Testis (tissue), 2 donors: ENCODE measurements at regions not wholly inside any gene's neighbourhood (a gene's known extent, or its start where the extent isn't known, plus 50 kb on each side); places are given as distances from the start of the nearest gene placed in this dataset.

Experiments
- DNase-seq: peaks from one replicate; pipeline ENCODE4 v3.0.0-alpha.2; 2019
- H3K27ac ChIP-seq, 2 donors: fragments of 200-600 bp; sonication (generic); one replicate each; pipeline ENCODE4 v1.5.1; 2019
- H3K27me3 ChIP-seq: fragments of 200-600 bp; sonication (generic); one replicate; pipeline ENCODE4 v1.5.1; 2019
- H3K36me3 ChIP-seq: fragments of 200-600 bp; sonication (generic); one replicate; pipeline ENCODE4 v1.5.1; 2017; ENCODE audit warnings: low read depth; ENCODE audit errors: missing control alignments
- H3K4me1 ChIP-seq: fragments of 200-600 bp; sonication (generic); one replicate; pipeline ENCODE4 v1.5.1; 2019
- H3K4me3 ChIP-seq, 2 donors: fragments of 200-600 bp; sonication (generic); one replicate each; pipeline ENCODE4 v1.5.1; 2017 to 2019
- H3K9me3 ChIP-seq: fragments of 200-600 bp; sonication (generic); one replicate; pipeline ENCODE4 v1.5.1; 2017
- POLR2A ChIP-seq: fragments of 450-650 bp; IDR thresholded peaks from one replicate; pipeline ENCODE4 v1.6.1; 2017; ENCODE audit warnings: antibody characterized with exemption, mild to moderate bottlenecking, moderate library complexity
- WGBS, 2 donors: methylation state at CpG; one replicate each; pipeline ENCODE4 v1.1.5; 2018; 5-methylcytosine and 5-hydroxymethylcytosine counted together
- intact Hi-C: fragments of 100-400 bp; cut with DNase I; formaldehyde crosslinking; loops from one replicate; pipeline ENCODE4 v1.15.1; 2023; ENCODE audit warnings: low total_unique reads
- TF ChIP-seq, protein P1 (sequence below), 3 experiments: fragments of 450-650 bp in 2 of 3; fragments of 200-600 bp in 1 of 3; sonication (generic) in 1 of 3; IDR thresholded peaks; one replicate each; pipeline ENCODE4 v1.5.1; 2016 to 2019; ENCODE audit warnings: antibody characterized with exemption in 3 of 3, mild to moderate bottlenecking in 2 of 3, moderate library complexity in 1 of 3

DNA sequence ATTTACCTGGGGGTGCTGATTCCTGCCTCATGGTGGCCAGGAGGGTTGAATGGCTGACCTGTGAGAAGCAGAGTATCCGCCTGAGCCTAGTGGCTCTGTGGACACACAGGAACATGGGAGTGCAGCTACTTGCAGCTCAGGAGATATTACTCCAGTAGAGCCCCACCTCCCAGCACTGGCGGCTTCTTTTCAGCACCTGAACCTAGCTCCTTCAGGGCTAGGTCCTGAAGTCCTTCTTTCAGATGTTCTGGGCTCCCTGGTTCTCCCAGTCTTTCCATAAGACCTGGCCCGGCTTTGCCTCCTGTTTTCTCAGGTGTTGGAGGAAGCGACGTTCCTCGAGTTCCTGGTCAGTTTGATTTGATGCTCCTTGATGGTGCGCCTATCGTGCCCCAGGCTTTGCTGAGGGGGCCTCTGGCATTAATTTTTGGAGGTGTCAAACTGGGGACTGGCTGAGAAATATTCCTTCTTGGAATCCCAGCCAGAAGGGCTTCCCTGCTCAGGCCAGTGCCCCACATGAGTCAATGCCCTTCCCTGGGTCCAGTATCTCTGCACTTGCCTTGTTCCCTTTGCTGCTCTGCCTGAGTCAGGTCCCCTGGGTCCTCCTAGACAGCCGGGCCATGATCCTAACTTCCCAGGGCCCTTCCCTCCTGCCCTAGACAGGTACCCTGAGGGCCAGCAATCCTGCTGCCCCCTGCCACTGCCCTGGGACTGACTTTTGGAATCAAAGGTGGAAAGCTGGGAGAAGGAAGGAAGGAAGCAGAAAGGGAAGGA is 110.7 kb upstream of the HAAO start:
- H3K27ac ChIP-seq, result peak overlapping the region in 1 of 2 donors; percentile 34
- H3K9me3 ChIP-seq, result no peaks in the 10 kb centered on the region
- no peak overlapping the region for H3K4me3 ChIP-seq
- no peaks in the 10 kb centered on the region for H3K36me3 ChIP-seq
- intact Hi-C loops, result no loop called here
- WGBS, 2 donors, result 87 to 89% methylated on average over 9 of the region's 9 CpGs
- H3K27me3 ChIP-seq, result no peaks in the 10 kb centered on the region
- DNase-seq, result no peak
- H3K4me1 ChIP-seq, result peaks cover 44% of the 10 kb centered on the region
- TF ChIP-seq, protein P1, sequence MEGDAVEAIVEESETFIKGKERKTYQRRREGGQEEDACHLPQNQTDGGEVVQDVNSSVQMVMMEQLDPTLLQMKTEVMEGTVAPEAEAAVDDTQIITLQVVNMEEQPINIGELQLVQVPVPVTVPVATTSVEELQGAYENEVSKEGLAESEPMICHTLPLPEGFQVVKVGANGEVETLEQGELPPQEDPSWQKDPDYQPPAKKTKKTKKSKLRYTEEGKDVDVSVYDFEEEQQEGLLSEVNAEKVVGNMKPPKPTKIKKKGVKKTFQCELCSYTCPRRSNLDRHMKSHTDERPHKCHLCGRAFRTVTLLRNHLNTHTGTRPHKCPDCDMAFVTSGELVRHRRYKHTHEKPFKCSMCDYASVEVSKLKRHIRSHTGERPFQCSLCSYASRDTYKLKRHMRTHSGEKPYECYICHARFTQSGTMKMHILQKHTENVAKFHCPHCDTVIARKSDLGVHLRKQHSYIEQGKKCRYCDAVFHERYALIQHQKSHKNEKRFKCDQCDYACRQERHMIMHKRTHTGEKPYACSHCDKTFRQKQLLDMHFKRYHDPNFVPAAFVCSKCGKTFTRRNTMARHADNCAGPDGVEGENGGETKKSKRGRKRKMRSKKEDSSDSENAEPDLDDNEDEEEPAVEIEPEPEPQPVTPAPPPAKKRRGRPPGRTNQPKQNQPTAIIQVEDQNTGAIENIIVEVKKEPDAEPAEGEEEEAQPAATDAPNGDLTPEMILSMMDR (IDR thresholded peaks at IDR 0.05), result no peak
- no peak for TF ChIP-seq POLR2A

DNA sequence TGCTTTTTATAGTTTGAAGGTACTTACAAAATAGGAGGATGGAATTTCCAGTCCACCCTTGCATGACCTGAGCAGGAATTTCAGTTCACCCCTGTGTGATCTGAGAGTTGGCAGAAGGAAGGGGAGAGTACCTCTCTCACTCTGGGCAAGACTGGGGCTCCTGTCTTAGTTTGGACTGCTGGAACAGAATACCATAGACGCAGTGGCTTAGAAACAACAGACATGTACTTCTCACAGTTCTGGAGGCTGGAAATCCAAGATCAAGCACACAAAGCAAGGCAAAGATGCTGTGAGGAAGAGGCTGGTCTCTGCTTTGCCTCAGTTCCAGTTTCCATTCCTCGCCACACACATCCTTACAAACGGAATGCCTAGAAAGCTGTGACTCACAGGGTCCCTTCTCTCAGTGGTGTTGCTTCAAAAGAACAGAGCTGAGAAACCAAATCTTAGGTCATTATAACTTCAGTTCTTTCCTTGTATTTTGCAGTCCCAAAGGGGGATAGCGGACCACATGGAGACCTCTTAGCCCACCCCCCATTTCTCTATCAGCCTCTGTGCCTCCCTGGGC is 108.8 kb upstream of the HAAO start:
- Histone ChIP-seq H3K27me3 (no peaks in the 10 kb centered on the region), H3K4me1 (peaks cover 27% of the 10 kb centered on the region), H3K36me3 (no peaks in the 10 kb centered on the region), H3K9me3 (no peaks in the 10 kb centered on the region), H3K27ac (no peak overlapping the region), H3K4me3 (no peak overlapping the region)
- no peak for DNase-seq
- TF ChIP-seq, protein P1 (IDR thresholded peaks at IDR 0.05), result no peak
- no peak for TF ChIP-seq POLR2A
- WGBS, 2 donors, result 79 to 82% methylated on average over 4 of the region's 4 CpGs
- intact Hi-C loops, result no loop called here

DNA sequence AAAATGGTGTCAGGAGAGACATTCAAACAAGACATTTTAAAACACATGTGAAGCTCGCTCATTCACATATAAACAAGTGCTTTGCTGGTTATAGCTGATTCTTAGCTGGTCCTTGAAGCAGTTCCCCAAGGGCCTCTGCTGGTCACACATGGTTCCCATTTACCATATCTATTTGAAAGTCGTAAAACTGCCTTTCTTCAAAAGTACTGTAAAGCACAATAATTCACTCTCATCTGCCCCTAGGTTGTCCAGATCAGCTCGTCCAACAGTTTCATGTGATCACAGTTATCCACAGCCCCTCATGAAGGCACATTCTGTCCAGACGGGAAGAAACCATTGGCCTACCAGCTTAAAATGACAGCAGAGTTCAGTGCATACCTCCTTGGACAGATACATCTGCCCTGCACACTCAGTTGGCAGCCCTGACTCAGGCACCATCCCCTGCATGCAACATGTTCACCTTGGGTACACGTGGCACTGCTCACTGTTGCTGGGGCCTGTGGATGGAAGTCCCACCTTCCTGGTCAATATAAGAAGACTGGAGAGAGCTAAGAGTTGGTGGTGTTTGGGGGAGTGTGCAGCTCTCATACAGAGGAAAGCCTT is 108.0 kb upstream of the HAAO start:
- H3K27me3 ChIP-seq, result no peaks in the 10 kb centered on the region
- peaks cover 19% of the 10 kb centered on the region for H3K4me1 ChIP-seq
- no peak overlapping the region for H3K4me3 ChIP-seq
- no peak overlapping the region for H3K27ac ChIP-seq
- DNase-seq, result no peak
- intact Hi-C loops, result no loop called here
- H3K9me3 ChIP-seq, result no peaks in the 10 kb centered on the region
- WGBS, 2 donors, result 41 to 81% methylated on average over 5 of the region's 5 CpGs
- TF ChIP-seq POLR2A, result no peak
- TF ChIP-seq, protein P1 (IDR thresholded peaks at IDR 0.05), result no peak
- H3K36me3 ChIP-seq, result no peaks in the 10 kb centered on the region

DNA sequence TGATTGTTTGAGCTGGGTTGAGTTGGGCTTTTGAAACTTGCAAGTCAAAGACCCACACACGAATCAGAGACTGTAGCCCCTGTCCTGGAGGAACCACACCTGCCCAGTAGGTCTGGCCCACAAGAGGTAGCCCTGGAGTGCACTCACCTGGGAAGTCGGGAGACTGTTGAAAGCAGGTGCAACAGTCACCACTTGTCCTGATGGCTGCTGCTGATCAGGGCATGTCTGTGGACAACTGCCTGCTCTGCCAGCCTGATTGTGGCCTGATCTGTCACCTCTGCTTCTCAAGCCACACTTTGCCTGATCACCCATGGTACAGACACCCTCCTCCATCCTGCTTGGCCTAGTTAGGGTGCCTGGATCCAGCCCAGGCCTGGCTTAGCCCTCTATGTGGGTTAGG is 105.0 kb upstream of the HAAO start:
- H3K4me1 ChIP-seq, result peaks cover 10% of the 10 kb centered on the region
- no peak for DNase-seq
- no peaks in the 10 kb centered on the region for H3K27me3 ChIP-seq
- WGBS, 2 donors, result 78 to 95% methylated on average over 1 to 2 of the region's 2 CpGs
- no peak for TF ChIP-seq POLR2A
- TF ChIP-seq, protein P1 (IDR thresholded peaks at IDR 0.05), result no peak
- H3K9me3 ChIP-seq, result no peaks in the 10 kb centered on the region
- no peaks in the 10 kb centered on the region for H3K36me3 ChIP-seq
- no peak overlapping the region for H3K27ac ChIP-seq
- intact Hi-C loops, result no loop called here
- no peak overlapping the region for H3K4me3 ChIP-seq
